ENCODE measurements at regions not wholly inside any gene's neighbourhood (a gene's known extent, or its start where the extent isn't known, plus 50 kb on each side); places are given as distances from the start of the nearest gene placed in this dataset.

DNA sequence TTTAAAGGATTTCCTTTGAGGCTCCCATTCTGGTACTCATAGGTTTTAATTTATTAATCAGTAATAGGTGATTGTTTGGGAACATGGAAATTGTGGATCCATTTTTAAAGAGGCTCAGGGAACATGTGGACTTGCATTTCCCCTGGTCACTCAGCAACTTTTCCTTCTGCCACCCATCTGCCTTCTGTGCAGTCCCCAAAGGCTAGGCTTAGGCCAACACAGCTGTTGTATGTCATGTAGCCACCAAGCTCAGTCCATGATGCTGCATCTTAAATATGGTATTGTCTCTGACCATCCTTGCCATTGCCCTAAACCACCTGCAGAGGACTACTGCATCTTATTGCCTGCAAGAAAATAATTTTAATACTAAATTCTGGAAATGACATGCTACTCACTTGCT lies 416.7 kb upstream of the SEMA6D start:
- Histone ChIP-seq H3K27me3 (ENCODE audit: control insufficient read depth in 1 of 2, insufficient read depth in 2 of 2, low read length in 2 of 2) (no peaks in the 10 kb centered on the region), H2AFZ (ENCODE audit: low read length) (no peak overlapping the region), H3K4me2 (ENCODE audit: low read depth, low read length) (no peak overlapping the region), H3K4me3 (replicated peaks in 1 of 3; ENCODE audit: insufficient read depth in 1 of 3, low read depth in 2 of 3, low read length in 3 of 3) (no peak overlapping the region), H3K79me2 (ENCODE audit: insufficient read depth, low read length) (no peaks in the 10 kb centered on the region), H3K36me3 (replicated peaks in 1 of 2; ENCODE audit: control insufficient read depth in 1 of 2, insufficient read depth in 2 of 2, low read length in 2 of 2) (no peaks in the 10 kb centered on the region), H3K9me3 (ENCODE audit: low read length) (peaks cover 91% of the 10 kb centered on the region), H3K27ac (ENCODE audit: extremely low read length, insufficient read depth, low read length) (no peak overlapping the region), H4K20me1 (ENCODE audit: insufficient read depth, low read length) (no peaks in the 10 kb centered on the region), H3K9ac (ENCODE audit: insufficient read depth, low read depth, low read length) (no peak overlapping the region), H3K4me1 (ENCODE audit: insufficient read depth, low read length) (no peaks in the 10 kb centered on the region)
- no peak for ATAC-seq
- intact Hi-C loops (cut with micrococcal nuclease; ENCODE audit: unreplicated experiment): no loop called here
- TF ChIP-seq ZNF7 (CRISPR knock-in tag; IDR thresholded peaks at IDR 0.05) (no peak), RELA (CRISPR knock-in tag; IDR thresholded peaks at IDR 0.05) (no peak)
- TF ChIP-seq, protein P1, sequence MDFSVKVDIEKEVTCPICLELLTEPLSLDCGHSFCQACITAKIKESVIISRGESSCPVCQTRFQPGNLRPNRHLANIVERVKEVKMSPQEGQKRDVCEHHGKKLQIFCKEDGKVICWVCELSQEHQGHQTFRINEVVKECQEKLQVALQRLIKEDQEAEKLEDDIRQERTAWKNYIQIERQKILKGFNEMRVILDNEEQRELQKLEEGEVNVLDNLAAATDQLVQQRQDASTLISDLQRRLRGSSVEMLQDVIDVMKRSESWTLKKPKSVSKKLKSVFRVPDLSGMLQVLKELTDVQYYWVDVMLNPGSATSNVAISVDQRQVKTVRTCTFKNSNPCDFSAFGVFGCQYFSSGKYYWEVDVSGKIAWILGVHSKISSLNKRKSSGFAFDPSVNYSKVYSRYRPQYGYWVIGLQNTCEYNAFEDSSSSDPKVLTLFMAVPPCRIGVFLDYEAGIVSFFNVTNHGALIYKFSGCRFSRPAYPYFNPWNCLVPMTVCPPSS (IDR thresholded peaks at IDR 0.05): no peak
- in situ Hi-C loops (cut with HindIII; ENCODE audit: extremely low pct_ligation_motif_present, low pct_unique_long_range_greater_than_20kb): no loop called here
- no peak for FAIRE-seq
- ChIA-PET CTCF (ENCODE audit: low intra/inter-chr PET ratio, low total read pairs) (no interaction called here), POLR2A (no interaction called here)
- no peak for DNase-seq (ENCODE audit: low spot score)
- no TSS peak for BruUV-seq (replicated peaks)

DNA sequence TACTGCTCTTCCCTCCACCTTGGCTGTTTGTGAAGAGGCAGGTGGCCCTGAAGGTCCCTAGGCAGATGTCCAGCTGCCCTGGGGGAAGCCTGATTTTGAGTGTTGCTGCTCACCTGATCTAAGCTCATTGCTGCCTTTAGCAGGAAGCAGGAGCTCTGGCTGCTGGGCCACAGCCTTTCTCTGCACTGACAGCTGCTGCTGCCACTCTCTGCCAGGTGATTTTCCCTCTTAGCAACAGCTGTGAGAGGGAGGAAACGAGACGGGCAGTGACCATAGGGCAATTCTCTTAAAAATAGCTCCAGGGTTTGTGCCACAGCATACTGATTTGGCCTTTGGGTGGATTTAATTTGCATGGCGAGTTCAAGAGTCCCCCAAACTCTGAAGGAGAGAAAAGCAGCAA lies 415.8 kb upstream of the SEMA6D start:
- Histone ChIP-seq H3K27me3 (ENCODE audit: control insufficient read depth in 1 of 2, insufficient read depth in 2 of 2, low read length in 2 of 2) (no peaks in the 10 kb centered on the region), H3K27ac (ENCODE audit: extremely low read length, insufficient read depth, low read length) (no peak overlapping the region), H3K4me3 (replicated peaks in 1 of 3; ENCODE audit: insufficient read depth in 1 of 3, low read depth in 2 of 3, low read length in 3 of 3) (no peak overlapping the region), H3K9me3 (ENCODE audit: low read length) (peaks cover 84% of the 10 kb centered on the region), H2AFZ (ENCODE audit: low read length) (no peak overlapping the region), H3K36me3 (replicated peaks in 1 of 2; ENCODE audit: control insufficient read depth in 1 of 2, insufficient read depth in 2 of 2, low read length in 2 of 2) (no peaks in the 10 kb centered on the region), H3K9ac (ENCODE audit: insufficient read depth, low read depth, low read length) (no peak overlapping the region), H3K4me2 (ENCODE audit: low read depth, low read length) (no peak overlapping the region), H3K4me1 (ENCODE audit: insufficient read depth, low read length) (no peaks in the 10 kb centered on the region), H3K79me2 (ENCODE audit: insufficient read depth, low read length) (no peaks in the 10 kb centered on the region), H4K20me1 (ENCODE audit: insufficient read depth, low read length) (no peaks in the 10 kb centered on the region)
- WGBS (ENCODE audit: low lambda C conversion rate): 0% methylated on average over 3 of the region's 3 CpGs
- BruUV-seq (replicated peaks): no TSS peak
- no peak for TF ChIP-seq FLYWCH1 (CRISPR knock-in tag; IDR thresholded peaks at IDR 0.05)
- TF ChIP-seq PHF21A (CRISPR knock-in tag; IDR thresholded peaks at IDR 0.05): no peak
- no peak for TF ChIP-seq NFRKB (IDR thresholded peaks at IDR 0.05)
- in situ Hi-C loops (cut with HindIII; ENCODE audit: extremely low pct_ligation_motif_present, low pct_unique_long_range_greater_than_20kb) (no loop called here), intact Hi-C loops (cut with micrococcal nuclease; ENCODE audit: unreplicated experiment) (no loop called here)
- CTCF ChIA-PET (ENCODE audit: low intra/inter-chr PET ratio, low total read pairs): no interaction called here
- POLR2A ChIA-PET: no interaction called here
- no peak for DNase-seq (ENCODE audit: low spot score)
- no peak for FAIRE-seq
- ATAC-seq: no peak
